Transverse colon (tissue), 4 donors: ENCODE measurements at regions not wholly inside any gene's neighbourhood (a gene's known extent, or its start where the extent isn't known, plus 50 kb on each side); places are given as distances from the start of the nearest gene placed in this dataset.

Source experiments
- EP300 ChIP-seq: sonication (generic); formaldehyde crosslinking; IDR thresholded peaks from one replicate; pipeline ENCODE4 v1.6.1; 2017; ENCODE audit warnings: antibody characterized with exemption, low read depth
- POLR2A ChIP-seq: fragments of 450-650 bp; IDR thresholded peaks from one replicate; pipeline ENCODE4 v1.6.1; 2016; ENCODE audit warnings: antibody characterized with exemption, mild to moderate bottlenecking, moderate library complexity
- POLR2AphosphoS5 ChIP-seq, 3 donors: sonication (generic); formaldehyde crosslinking; IDR thresholded peaks; one replicate each; pipeline ENCODE4 v1.6.1; 2016; ENCODE audit warnings: antibody characterized with exemption in 3 of 3
- TF ChIP-seq, protein P1 (sequence below), 5 experiments: fragments of 200-600 bp in 3 of 5; fragments of 450-650 bp in 2 of 5; sonication (generic) in 3 of 5; IDR thresholded peaks; 1 replicate in 2 of 5; 2 replicates in 3 of 5; pipeline ENCODE4 v1.5.1; 2016 to 2017; ENCODE audit warnings: antibody characterized with exemption in 5 of 5, inconsistent platforms in 3 of 5, mild to moderate bottlenecking in 2 of 5, moderate library complexity in 1 of 5

DNA sequence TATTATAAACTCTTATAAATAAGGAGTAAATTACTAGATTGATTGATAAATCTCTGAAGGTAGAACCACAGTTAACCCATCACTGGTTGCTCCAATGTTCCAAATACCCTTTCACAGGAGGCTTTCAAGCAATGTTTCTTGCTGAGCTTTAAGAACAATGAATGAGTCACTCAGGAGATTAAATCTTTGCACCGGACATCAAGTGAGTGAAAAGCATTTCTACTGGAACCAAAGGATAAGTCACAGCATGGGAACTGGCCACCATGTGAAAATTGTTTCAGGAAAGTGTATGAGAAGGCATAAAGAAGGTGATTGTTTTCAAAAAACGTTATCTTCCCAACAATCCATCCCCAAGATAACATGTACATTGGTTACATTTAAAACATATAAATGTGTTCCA is 90.6 kb downstream of the CNTN3 start:
- TF ChIP-seq, protein P1, sequence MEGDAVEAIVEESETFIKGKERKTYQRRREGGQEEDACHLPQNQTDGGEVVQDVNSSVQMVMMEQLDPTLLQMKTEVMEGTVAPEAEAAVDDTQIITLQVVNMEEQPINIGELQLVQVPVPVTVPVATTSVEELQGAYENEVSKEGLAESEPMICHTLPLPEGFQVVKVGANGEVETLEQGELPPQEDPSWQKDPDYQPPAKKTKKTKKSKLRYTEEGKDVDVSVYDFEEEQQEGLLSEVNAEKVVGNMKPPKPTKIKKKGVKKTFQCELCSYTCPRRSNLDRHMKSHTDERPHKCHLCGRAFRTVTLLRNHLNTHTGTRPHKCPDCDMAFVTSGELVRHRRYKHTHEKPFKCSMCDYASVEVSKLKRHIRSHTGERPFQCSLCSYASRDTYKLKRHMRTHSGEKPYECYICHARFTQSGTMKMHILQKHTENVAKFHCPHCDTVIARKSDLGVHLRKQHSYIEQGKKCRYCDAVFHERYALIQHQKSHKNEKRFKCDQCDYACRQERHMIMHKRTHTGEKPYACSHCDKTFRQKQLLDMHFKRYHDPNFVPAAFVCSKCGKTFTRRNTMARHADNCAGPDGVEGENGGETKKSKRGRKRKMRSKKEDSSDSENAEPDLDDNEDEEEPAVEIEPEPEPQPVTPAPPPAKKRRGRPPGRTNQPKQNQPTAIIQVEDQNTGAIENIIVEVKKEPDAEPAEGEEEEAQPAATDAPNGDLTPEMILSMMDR (IDR thresholded peaks at IDR 0.05) = no peak
- TF ChIP-seq POLR2A (no peak), POLR2AphosphoS5 (IDR thresholded peaks at IDR 0.05) (no peak), EP300 (no peak)
